Esophagus muscularis mucosa (tissue), 4 donors: ENCODE measurements at regions not wholly inside any gene's neighbourhood (a gene's known extent, or its start where the extent isn't known, plus 50 kb on each side); places are given as distances from the start of the nearest gene placed in this dataset.

Source experiments
- DNase-seq: peaks from one replicate; pipeline ENCODE4 v3.0.0-alpha.2; 2017; ENCODE audit errors: extremely low spot score
- H3K27ac ChIP-seq, 4 donors: fragments of 200-600 bp; sonication (generic); replicated peaks in 1 of 4; 1 replicate in 3 of 4; 2 replicates in 1 of 4; pipeline ENCODE4 v1.5.1; 2016 to 2019; ENCODE audit warnings: mild to moderate bottlenecking in 1 of 4
- H3K27me3 ChIP-seq, 4 donors: fragments of 200-600 bp; sonication (generic); one replicate each; pipeline versions ENCODE4 v1.5.1 to v1.6.0; 2016 to 2019
- H3K36me3 ChIP-seq, 4 donors: fragments of 200-600 bp; sonication (generic); one replicate each; pipeline ENCODE4 v1.5.1; 2016 to 2019
- H3K4me1 ChIP-seq, 4 donors: fragments of 200-600 bp; sonication (generic); one replicate each; pipeline ENCODE4 v1.5.1; 2016 to 2019
- H3K4me3 ChIP-seq, 4 donors: fragments of 200-600 bp; sonication (generic); 1 replicate in 2 of 4; 2 replicates in 2 of 4; pipeline ENCODE4 v1.5.1; 2016 to 2019; ENCODE audit warnings: mild to moderate bottlenecking in 4 of 4, moderate library complexity in 1 of 4
- H3K9me3 ChIP-seq, 4 donors: fragments of 200-600 bp; sonication (generic); 1 replicate in 3 of 4; 2 replicates in 1 of 4; pipeline ENCODE4 v1.5.1; 2016 to 2019
- EP300 ChIP-seq: sonication (generic); formaldehyde crosslinking; IDR thresholded peaks from one replicate; pipeline ENCODE4 v1.6.1; 2017; ENCODE audit warnings: antibody characterized with exemption
- POLR2A ChIP-seq: fragments of 450-650 bp; IDR thresholded peaks from one replicate; pipeline ENCODE4 v1.6.1; 2017; ENCODE audit warnings: antibody characterized with exemption, moderate library complexity, mild to moderate bottlenecking, low read depth
- POLR2AphosphoS5 ChIP-seq, 2 donors: sonication (generic); formaldehyde crosslinking; IDR thresholded peaks; one replicate each; pipeline ENCODE4 v1.6.1; 2017; ENCODE audit warnings: antibody characterized with exemption in 2 of 2
- WGBS: methylation state at CpG from one replicate; pipeline ENCODE4 v1.1.5; 2018; 5-methylcytosine and 5-hydroxymethylcytosine counted together
- intact Hi-C: fragments of 100-400 bp; cut with DNase I; formaldehyde crosslinking; loops from one replicate; pipeline ENCODE4 v1.15.1; 2023
- TF ChIP-seq, protein P1 (sequence below), 3 experiments: fragments of 200-600 bp in 2 of 3; fragments of 450-650 bp in 1 of 3; sonication (generic) in 2 of 3; IDR thresholded peaks; one replicate each; pipeline ENCODE4 v1.5.1; 2017 to 2019; ENCODE audit warnings: antibody characterized with exemption in 3 of 3, mild to moderate bottlenecking in 2 of 3, moderate library complexity in 1 of 3

- intact Hi-C loops, result no loop called here
- 93% methylated on average over 22 of the region's 26 CpGs for WGBS
- no peaks in the 10 kb centered on the region for H3K9me3 ChIP-seq
Measured at GRCh38 chr22:49640366-49641095, 187.1 kb downstream of the BRD1 start.

DNA sequence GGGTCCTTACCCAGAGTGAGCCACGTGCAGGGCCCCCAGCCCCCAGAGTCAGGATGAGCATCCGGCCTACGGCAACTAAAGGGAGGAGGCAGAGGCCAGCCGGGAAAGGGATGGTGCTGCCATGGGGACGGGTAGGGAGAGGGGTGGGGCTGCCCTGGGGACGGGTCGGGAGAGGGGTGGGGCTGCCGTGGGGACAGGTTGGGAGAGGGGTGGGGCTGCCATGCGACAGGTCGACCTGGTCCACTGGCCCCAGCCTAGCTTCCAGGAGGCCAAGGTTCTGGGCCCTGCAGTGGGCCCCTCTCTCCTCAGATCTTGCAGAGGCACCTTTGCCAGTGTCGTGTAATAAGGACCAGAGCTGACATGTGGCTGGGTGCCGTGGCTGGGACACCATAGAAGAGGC lies 187.7 kb downstream of the BRD1 start:
- peaks cover 0 to 28% (median 0%) of the 10 kb centered on the region in 4 donors for H3K27me3 ChIP-seq
- H3K36me3 ChIP-seq, result peaks cover 0 to 5% (median 0%) of the 10 kb centered on the region in 4 donors
- WGBS, result 92% methylated on average over 7 of the region's 12 CpGs
- no peak overlapping the region for H3K27ac ChIP-seq
- no peak for DNase-seq
- no peak overlapping the region for H3K4me3 ChIP-seq
- no peaks in the 10 kb centered on the region for H3K4me1 ChIP-seq
- intact Hi-C loops, result no loop called here
- TF ChIP-seq POLR2AphosphoS5 (IDR thresholded peaks at IDR 0.05) (no peak), POLR2A (no peak), EP300 (no peak)
- TF ChIP-seq, protein P1, sequence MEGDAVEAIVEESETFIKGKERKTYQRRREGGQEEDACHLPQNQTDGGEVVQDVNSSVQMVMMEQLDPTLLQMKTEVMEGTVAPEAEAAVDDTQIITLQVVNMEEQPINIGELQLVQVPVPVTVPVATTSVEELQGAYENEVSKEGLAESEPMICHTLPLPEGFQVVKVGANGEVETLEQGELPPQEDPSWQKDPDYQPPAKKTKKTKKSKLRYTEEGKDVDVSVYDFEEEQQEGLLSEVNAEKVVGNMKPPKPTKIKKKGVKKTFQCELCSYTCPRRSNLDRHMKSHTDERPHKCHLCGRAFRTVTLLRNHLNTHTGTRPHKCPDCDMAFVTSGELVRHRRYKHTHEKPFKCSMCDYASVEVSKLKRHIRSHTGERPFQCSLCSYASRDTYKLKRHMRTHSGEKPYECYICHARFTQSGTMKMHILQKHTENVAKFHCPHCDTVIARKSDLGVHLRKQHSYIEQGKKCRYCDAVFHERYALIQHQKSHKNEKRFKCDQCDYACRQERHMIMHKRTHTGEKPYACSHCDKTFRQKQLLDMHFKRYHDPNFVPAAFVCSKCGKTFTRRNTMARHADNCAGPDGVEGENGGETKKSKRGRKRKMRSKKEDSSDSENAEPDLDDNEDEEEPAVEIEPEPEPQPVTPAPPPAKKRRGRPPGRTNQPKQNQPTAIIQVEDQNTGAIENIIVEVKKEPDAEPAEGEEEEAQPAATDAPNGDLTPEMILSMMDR (IDR thresholded peaks at IDR 0.05), result no peak
- H3K9me3 ChIP-seq, result no peaks in the 10 kb centered on the region

More at GRCh38 chr22:49640366-49641095, 187.1 kb downstream of the BRD1 start:
- no peak overlapping the region for H3K4me3 ChIP-seq
- peaks cover 0 to 29% (median 0%) of the 10 kb centered on the region in 4 donors for H3K27me3 ChIP-seq
- no peak overlapping the region for H3K27ac ChIP-seq
- TF ChIP-seq, protein P1 (IDR thresholded peaks at IDR 0.05), result no peak
- TF ChIP-seq POLR2AphosphoS5 (IDR thresholded peaks at IDR 0.05) (no peak), EP300 (no peak), POLR2A (no peak)
- no peak for DNase-seq
- peaks cover 0 to 5% (median 0%) of the 10 kb centered on the region in 4 donors for H3K36me3 ChIP-seq
- H3K4me1 ChIP-seq, result no peaks in the 10 kb centered on the region

GRCh38 chr22:49638788-49639187 lies 188.9 kb downstream of the BRD1 start:
- DNase-seq, result no peak
- Histone ChIP-seq H3K4me1 (no peaks in the 10 kb centered on the region), H3K27me3 (peaks cover 0 to 24% (median 0%) of the 10 kb centered on the region in 4 donors), H3K4me3 (no peak overlapping the region), H3K27ac (no peak overlapping the region), H3K9me3 (no peaks in the 10 kb centered on the region), H3K36me3 (peaks cover 0 to 5% (median 0%) of the 10 kb centered on the region in 4 donors)
- intact Hi-C loops, result no loop called here
- TF ChIP-seq EP300, result no peak
- no peak for TF ChIP-seq POLR2AphosphoS5 (IDR thresholded peaks at IDR 0.05)
- no peak for TF ChIP-seq POLR2A
- TF ChIP-seq, protein P1 (IDR thresholded peaks at IDR 0.05), result no peak
- WGBS, result 78% methylated on average over 18 of the region's 18 CpGs

DNA sequence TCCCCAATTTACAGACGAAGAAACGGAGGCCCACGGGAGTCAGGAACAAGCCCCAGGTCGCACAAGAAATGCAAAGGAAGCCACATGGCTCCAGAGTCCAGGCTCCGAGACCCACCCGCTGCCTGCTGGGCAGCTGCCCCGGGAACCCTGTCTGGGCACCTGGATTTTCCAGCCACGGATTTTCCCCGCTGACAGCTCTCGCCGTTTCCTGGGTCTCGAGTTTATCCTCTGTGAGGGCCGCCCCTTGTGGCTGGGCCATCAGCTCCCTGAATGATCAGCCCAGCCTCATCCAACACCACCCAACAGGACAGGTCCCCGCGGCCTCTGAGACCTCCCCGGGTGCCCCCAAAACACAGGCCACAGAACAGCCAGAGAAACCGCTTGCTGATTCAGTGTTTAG lies 189.7 kb downstream of the BRD1 start:
- no peak for DNase-seq

More for the DNA sequence above, 189.7 kb downstream of the BRD1 start:
- intact Hi-C loops, result no loop called here
- peaks cover 0 to 1% (median 0%) of the 10 kb centered on the region in 4 donors for H3K4me1 ChIP-seq
- TF ChIP-seq, protein P1 (IDR thresholded peaks at IDR 0.05), result no peak
- no peak for TF ChIP-seq EP300
- TF ChIP-seq POLR2A, result no peak
- TF ChIP-seq POLR2AphosphoS5 (IDR thresholded peaks at IDR 0.05), result no peak
- H3K36me3 ChIP-seq, result no peaks in the 10 kb centered on the region
- 94% methylated on average over 12 of the region's 17 CpGs for WGBS
- H3K27ac ChIP-seq, result no peak overlapping the region
- peaks cover 0 to 22% (median 0%) of the 10 kb centered on the region in 4 donors for H3K27me3 ChIP-seq
- no peaks in the 10 kb centered on the region for H3K9me3 ChIP-seq
- H3K4me3 ChIP-seq, result no peak overlapping the region
